ENCODE measurements at regions not wholly inside any gene's neighbourhood (a gene's known extent, or its start where the extent isn't known, plus 50 kb on each side); places are given as distances from the start of the nearest gene placed in this dataset.
"Not testable (repeated sequence)": the region's sequence is repeated elsewhere in the genome, so short reads cannot be mapped to it uniquely, and the experiment has no call there.

DNA sequence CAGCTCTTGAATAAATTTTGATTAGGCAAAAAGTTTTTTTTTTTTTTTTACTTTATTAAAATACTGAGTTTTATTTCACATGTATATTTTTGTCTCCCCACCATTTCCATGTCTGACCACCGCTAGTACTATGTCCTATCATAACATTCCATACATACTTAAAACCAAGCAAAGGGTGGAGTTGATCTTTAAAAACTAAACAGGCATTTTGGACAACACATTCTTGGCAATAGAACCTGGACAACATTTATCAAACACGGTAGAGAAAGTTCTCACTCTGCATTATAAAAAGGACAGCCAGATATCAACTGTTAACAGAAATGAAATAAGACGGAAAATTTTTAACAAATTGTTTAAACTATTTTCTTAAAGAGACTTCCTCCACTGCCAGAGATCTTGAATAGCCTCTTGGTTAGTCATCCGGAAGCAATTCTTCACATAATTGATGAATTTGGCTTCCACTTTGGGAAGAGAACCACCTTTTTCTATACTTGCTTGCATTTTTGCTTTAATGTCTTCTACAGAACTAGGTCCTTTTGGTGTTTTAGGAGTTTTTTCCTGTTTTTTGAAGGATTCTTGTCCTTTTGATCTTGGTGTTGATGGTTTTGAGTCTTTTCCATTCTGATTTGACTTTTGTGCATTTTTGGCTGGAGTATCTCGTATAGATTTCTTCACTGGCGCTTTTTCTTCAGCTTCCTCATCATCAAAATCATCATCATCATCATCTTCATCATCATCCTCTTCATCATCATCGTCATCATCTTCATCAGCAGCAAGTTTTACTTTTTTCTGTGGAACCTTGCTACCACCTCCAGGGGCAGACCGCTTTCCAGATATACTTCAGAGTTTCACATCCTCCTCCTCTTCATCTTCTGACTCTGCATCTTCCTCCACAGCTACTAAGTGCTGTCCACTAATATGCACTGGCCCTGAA is 58.7 kb downstream of the POU5F2 start:
- H3K27me3 Mint-ChIP-seq, DNase-seq, H3K4me1 Mint-ChIP-seq, H3K9me3 Mint-ChIP-seq, H3K4me3 Mint-ChIP-seq: not testable (repeated sequence)
- peak overlapping the region; percentile 34 for H3K27ac Mint-ChIP-seq
- H3K36me3 Mint-ChIP-seq = peaks cover 12% of the 10 kb centered on the region

DNA sequence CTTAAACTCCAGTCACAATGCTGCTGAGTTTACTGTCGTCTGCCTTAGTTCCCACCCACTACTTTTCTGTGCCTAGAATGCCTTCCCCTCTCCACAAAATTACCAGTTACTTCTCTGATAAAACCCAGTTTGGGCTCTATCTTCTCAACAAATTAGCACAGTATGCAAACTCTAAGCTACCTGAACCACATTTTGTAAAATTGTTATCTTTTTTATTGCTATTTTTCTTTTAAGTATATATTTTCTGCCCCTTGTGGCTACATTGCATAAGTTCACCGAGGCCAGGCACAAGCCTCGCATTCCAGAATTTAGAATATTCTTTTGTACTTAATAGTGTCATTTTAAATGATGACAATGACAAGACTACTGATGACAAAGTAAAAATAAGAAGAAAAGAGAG is 60.0 kb downstream of the POU5F2 start:
- Mint-ChIP-seq H3K36me3 (peaks cover 10% of the 10 kb centered on the region), H3K9me3 (no peaks in the 10 kb centered on the region), H3K27ac (no peak overlapping the region), H3K27me3 (no peaks in the 10 kb centered on the region), H3K4me1 (no peaks in the 10 kb centered on the region), H3K4me3 (no peak overlapping the region)
- DNase-seq = no peak

DNA sequence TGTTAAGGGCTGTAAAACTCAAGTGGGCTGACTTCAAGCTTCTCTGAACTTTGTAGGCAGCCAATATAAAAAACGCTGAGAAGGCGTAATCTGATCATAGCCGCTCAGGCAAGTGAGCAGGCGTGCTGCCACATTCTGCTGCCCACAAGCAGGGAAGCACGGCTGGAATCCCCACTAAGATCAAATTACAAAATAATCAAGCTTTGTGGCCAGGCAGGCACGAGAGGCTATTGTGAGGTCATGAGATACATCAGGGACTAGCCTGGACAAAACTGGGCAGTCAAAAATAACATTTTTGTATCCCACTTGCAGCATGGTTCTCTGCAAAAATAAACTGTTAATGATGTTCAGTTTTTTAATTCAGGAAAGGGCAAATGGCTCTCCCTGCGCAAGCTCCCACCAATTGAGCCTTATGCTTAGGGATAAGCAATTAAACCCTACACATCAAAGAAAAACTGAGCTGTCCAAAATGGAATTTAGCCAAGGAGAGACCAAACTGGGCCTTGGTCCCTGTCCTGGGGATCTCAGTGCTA is 64.0 kb downstream of the POU5F2 start:
- H3K27ac Mint-ChIP-seq = no peak overlapping the region
- H3K27me3 Mint-ChIP-seq = no peaks in the 10 kb centered on the region
- no peak for DNase-seq
- no peak overlapping the region for H3K4me3 Mint-ChIP-seq
- H3K9me3 Mint-ChIP-seq = no peaks in the 10 kb centered on the region
- H3K36me3 Mint-ChIP-seq = peaks cover 3% of the 10 kb centered on the region
- peaks cover 4% of the 10 kb centered on the region for H3K4me1 Mint-ChIP-seq

DNA sequence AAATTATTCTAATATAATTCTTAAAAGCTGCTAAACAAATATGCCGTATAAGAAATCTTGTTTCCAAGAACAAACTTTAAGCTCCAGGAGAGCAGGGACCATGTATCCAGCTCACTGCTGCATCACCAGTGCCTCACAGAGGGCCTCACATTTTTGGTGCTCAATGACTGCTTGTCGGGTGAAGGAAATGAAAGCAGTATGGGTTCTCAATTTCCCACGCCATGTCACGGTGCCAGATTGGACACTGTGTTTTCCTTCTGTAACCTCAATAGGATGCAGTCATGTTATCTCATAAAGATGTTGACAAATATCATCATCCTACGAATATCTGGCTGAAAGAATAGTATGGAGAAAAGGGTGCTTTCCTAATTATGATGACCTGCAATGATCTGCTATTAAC is 64.7 kb downstream of the POU5F2 start:
- Mint-ChIP-seq H3K27ac (no peak overlapping the region), H3K36me3 (peaks cover 3% of the 10 kb centered on the region), H3K4me1 (peaks cover 4% of the 10 kb centered on the region), H3K27me3 (no peaks in the 10 kb centered on the region), H3K4me3 (no peak overlapping the region), H3K9me3 (no peaks in the 10 kb centered on the region)
- DNase-seq = no peak

DNA sequence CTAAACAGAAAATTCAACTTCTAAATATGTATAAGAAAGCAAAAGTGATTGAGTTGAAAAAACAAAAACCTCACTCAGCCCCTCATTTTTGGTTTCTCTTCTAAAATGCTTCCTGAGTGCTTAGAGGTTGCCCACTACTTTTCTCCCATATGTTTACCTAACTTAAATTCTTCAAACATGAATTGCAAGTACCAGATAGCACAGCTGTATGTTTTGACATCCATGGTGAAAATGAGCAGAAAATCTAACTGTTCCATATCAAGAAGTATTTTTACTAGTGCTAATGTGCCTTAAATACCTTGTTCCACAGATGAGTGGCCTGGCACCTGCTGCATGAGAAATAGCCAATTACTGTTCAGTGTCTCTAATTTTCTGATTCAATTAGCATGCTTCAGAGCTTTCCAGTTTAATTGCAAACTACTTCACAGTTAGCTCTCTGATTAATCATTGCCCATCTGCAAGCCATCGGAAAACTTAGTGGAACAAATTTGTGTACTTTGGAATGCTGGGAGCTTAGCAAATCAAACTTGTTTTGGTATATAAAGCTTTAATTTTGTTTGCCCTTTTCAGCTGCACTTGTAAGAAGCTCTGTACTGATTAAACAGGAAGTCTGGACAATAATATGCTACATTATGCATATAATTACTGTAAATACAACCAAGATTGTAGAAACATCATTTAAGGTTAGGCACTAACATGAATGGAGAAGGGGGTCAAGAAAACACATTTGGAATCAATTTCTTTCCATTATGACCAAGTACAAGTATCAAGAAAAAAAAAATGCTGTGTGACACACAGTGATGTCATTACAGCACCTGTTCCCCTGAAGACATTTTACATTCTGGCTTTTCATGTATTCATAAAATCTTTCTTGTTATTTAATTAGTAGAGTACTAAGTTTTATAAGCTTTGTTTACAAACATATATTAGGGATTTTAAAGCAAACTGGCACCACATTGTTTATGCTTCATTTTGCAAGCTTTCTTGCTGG is 65.6 kb downstream of the POU5F2 start:
- Mint-ChIP-seq H3K9me3 (no peaks in the 10 kb centered on the region), H3K4me1 (peaks cover 4% of the 10 kb centered on the region), H3K27ac (no peak overlapping the region), H3K27me3 (no peaks in the 10 kb centered on the region), H3K36me3 (peaks cover 3% of the 10 kb centered on the region), H3K4me3 (no peak overlapping the region)
- DNase-seq = no peak

DNA sequence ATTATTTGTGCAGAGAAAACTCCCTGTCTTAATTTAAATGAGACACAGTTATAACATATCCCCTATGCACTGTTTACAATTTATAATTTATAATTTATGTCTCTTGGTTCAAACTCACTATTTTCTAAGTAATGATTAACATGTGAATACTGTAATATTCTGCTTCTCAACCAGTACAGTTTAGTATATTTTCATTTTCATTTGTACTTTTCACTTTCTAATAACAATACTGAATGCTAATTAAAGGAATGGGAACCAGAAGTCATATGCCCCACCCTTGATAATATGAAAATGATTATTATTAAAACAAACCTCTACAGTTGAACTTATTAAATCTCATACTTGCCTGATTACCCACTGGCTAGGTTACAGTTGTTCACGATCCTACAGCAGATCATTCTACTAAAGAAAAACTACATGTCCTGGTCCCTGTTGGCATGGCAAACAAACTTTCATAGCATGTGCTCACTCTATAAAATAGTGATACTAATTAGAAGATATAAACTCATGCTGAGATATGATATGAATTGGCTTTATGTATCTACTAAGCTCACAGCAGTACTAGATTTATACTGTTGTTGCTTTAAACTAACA is 66.4 kb downstream of the POU5F2 start:
- Mint-ChIP-seq H3K27ac (no peak overlapping the region), H3K4me3 (no peak overlapping the region), H3K4me1 (peaks cover 4% of the 10 kb centered on the region), H3K27me3 (no peaks in the 10 kb centered on the region), H3K9me3 (no peaks in the 10 kb centered on the region), H3K36me3 (peaks cover 3% of the 10 kb centered on the region)
- no peak for DNase-seq

DNA sequence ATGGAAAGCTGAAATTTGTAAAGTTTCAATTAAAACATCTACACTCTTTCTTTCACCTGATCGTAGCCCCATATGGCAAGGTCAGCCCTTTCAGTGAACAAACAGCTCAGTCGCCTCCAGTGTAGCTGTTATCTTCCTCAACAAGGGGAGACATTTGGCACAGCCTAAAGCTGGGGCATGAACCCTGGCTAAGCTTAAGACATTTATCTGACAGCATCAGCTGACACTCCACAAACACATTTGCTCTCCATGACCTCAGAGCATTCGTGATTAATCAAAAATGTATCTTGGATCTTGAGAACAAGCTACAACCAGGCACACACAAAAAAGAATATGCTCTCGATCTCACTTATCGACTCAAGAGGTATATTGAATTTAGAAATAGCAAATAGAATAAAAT is 67.3 kb downstream of the POU5F2 start:
- DNase-seq = no peak
- no peaks in the 10 kb centered on the region for H3K9me3 Mint-ChIP-seq
- no peak overlapping the region for H3K4me3 Mint-ChIP-seq
- H3K36me3 Mint-ChIP-seq = peaks cover 3% of the 10 kb centered on the region
- H3K27ac Mint-ChIP-seq = no peak overlapping the region
- H3K27me3 Mint-ChIP-seq = no peaks in the 10 kb centered on the region
- H3K4me1 Mint-ChIP-seq = peaks cover 4% of the 10 kb centered on the region

DNA sequence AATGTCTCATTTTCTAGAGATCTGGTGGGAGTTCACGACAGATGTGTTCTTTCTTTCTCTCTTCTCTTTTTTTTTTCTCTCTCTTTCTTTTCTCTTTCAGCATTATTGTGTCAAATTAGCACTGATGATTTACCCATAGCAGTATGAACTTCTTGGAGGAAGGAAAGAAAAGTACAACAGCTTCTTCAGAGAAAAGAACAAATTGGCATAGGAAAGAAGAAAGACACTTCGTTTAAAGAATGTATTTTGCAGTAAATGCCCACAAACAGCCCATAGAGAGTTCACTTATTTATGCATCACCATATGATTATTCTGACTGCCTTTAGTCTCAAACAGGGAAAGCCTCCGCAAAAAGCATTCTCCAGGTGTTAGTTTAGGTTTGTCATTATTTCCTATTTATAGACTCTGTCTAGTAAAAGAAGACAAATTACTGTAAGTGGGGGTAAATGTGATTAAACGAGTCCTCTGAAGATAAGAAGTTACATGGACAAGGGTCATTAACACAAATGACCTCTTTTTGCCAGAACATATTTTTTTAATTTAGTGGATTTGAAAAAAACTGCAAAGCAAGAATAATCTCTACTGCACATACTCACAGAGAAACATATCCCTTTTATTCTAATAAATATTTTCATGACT is 68.0 kb downstream of the POU5F2 start:
- Mint-ChIP-seq H3K9me3 (no peaks in the 10 kb centered on the region), H3K36me3 (peaks cover 3% of the 10 kb centered on the region), H3K4me1 (peaks cover 4% of the 10 kb centered on the region), H3K4me3 (no peak overlapping the region), H3K27me3 (no peaks in the 10 kb centered on the region), H3K27ac (no peak overlapping the region)
- no peak for DNase-seq

DNA sequence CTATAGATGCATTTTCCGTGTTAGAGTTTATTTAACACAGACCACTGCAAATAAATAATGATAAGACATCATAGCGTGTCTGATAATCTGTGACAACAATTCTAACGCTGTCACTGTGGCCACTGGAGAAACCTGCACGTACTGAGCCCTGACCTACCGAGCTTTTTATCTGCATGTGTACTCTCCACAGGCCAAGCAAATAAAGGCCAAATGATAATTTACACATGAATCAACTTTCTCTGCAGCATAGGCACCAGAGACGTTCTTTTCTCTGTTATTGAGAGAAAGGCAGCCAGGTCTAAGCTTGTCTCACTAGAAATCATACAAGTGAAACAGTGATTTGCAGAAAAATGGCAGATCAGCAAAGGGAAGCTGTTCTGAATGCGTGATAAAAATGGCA is 75.8 kb downstream of the POU5F2 start:
- no peaks in the 10 kb centered on the region for H3K4me1 Mint-ChIP-seq
- H3K27ac Mint-ChIP-seq = no peak overlapping the region
- no peak overlapping the region for H3K4me3 Mint-ChIP-seq
- H3K27me3 Mint-ChIP-seq = no peaks in the 10 kb centered on the region
- peaks cover 1% of the 10 kb centered on the region for H3K36me3 Mint-ChIP-seq
- DNase-seq = no peak
- H3K9me3 Mint-ChIP-seq = no peaks in the 10 kb centered on the region

DNA sequence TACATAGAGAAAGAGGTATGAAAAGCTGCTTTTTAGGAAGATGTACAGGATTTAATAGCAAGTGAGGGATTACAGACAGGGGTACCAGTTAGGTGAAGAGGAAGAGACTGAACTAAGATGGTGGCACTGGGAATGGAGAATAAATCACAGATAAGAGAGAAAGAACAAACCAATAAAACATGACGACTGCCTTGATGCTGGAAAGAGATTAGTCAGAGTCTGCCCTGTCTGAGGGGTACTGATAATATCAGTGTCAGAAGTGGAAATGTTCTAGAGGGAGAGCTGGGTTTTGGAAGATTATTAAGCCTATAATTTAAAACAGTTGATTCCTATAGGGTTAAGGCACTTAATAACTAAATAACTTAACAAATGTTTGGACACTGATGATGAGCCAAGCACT is 77.7 kb downstream of the NR2F1 start:
- DNase-seq = no peak
- H3K9me3 Mint-ChIP-seq = no peaks in the 10 kb centered on the region
- H3K4me1 Mint-ChIP-seq = no peaks in the 10 kb centered on the region
- H3K27ac Mint-ChIP-seq = no peak overlapping the region
- no peak overlapping the region for H3K4me3 Mint-ChIP-seq
- H3K36me3 Mint-ChIP-seq = no peaks in the 10 kb centered on the region
- no peaks in the 10 kb centered on the region for H3K27me3 Mint-ChIP-seq

DNA sequence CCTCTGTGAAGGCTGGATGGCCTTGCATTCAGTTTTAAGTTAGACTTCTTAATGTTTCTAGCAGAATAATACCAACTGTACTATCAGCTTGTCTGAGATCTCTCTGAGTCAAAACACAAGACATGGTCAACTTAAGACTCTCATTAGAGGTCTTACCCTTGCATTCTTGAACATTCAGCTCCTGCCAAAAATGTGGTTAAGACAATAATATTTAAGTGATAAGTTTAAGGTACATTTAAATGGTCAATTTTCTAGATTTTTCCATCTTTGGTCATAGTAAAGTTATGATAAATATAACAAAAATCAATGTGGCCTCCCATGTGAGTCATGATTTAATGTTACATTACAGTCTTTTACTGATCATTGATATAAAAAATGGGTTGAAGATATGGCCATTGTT is 75.0 kb downstream of the NR2F1 start:
- no peaks in the 10 kb centered on the region for H3K36me3 Mint-ChIP-seq
- no peaks in the 10 kb centered on the region for H3K9me3 Mint-ChIP-seq
- DNase-seq = no peak
- H3K4me3 Mint-ChIP-seq = no peak overlapping the region
- no peaks in the 10 kb centered on the region for H3K27me3 Mint-ChIP-seq
- no peaks in the 10 kb centered on the region for H3K4me1 Mint-ChIP-seq
- H3K27ac Mint-ChIP-seq = no peak overlapping the region

DNA sequence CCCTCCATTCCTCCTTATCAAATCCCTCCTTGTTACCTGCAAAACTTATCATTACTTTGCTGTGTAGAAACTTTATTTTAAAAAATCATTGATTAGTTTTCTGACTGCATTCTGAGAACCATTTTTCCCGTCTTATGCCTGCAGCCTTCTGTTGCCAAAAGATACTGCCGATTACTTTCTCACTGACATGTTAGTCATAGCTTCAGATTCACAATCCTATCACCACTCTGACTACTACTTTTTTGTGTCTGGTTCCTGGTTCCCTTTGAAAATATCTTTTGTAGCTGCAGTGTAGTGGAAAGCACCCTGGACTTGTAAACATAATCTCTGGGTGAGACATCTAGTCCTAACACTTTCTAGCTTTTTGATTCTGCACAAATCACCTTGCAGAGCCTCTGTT is 71.7 kb downstream of the NR2F1 start:
- no peaks in the 10 kb centered on the region for H3K9me3 Mint-ChIP-seq
- no peak overlapping the region for H3K4me3 Mint-ChIP-seq
- no peak overlapping the region for H3K27ac Mint-ChIP-seq
- H3K4me1 Mint-ChIP-seq = peaks cover 5% of the 10 kb centered on the region
- no peaks in the 10 kb centered on the region for H3K27me3 Mint-ChIP-seq
- peaks cover 3% of the 10 kb centered on the region for H3K36me3 Mint-ChIP-seq
- DNase-seq = no peak

DNA sequence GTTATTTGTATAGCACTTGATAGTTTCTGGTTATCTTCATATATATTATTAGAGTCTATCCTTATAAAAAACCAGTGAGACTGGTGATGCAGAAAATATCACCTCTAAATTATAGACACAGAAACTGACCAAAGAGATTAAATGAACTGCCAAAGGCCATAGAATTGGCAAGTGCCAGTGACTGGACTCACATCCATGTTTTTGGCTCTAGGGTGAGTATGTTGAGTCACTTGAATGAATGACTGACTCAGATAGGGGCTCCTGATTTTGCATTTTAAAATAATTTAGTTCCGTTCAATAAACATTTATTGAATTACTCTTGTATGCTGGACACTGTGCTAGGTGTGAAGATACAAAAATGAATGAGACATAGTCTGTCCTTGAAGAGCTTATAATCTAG is 70.7 kb downstream of the NR2F1 start:
- no peak overlapping the region for H3K4me3 Mint-ChIP-seq
- peaks cover 5% of the 10 kb centered on the region for H3K4me1 Mint-ChIP-seq
- H3K9me3 Mint-ChIP-seq = no peaks in the 10 kb centered on the region
- no peaks in the 10 kb centered on the region for H3K27me3 Mint-ChIP-seq
- no peak overlapping the region for H3K27ac Mint-ChIP-seq
- DNase-seq = no peak
- H3K36me3 Mint-ChIP-seq = peaks cover 3% of the 10 kb centered on the region

DNA sequence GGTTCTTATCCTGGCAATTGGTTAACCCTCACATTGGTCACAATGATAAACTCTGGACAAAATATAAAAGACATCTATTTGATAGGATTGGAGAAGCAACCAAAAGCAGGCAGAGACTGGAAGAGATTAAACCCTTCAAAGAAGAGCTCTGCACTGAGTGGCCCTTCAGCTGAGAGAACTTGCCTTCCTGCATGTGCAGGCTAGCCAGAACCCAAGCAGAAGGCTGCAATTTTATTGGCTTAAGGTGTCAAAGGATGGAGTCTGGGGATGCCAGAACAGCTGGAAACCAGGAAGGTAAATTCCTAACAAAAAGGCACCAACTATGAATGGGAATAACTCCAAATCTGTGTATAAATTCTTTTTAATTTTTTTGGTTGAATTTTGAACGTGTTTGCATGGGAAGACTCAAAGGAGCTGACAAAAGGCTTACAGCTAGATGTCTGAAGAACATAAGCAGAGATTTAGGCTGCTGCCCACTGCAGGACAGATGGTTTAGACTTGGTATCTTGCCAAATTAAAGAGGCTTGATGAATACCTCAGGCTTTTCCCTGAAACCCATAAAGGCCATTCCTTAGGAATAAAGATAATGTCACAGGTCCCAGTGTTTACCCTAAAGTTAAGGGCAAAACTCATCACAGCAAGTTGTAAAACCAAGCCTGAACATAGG is 66.3 kb downstream of the NR2F1 start:
- peaks cover 5% of the 10 kb centered on the region for H3K4me1 Mint-ChIP-seq
- H3K36me3 Mint-ChIP-seq = peaks cover 3% of the 10 kb centered on the region
- no peak overlapping the region for H3K27ac Mint-ChIP-seq
- DNase-seq = no peak
- H3K9me3 Mint-ChIP-seq = no peaks in the 10 kb centered on the region
- no peak overlapping the region for H3K4me3 Mint-ChIP-seq
- H3K27me3 Mint-ChIP-seq = no peaks in the 10 kb centered on the region
